Mammary epithelial cell (primary cell): ENCODE measurements at regions not wholly inside any gene's neighbourhood (a gene's known extent, or its start where the extent isn't known, plus 50 kb on each side); places are given as distances from the start of the nearest gene placed in this dataset.

Source experiments
- CTCF ChIP-seq, 2 donors: IDR thresholded peaks in 1 of 2; conservative IDR thresholded peaks in 1 of 2; 2 replicates each; pipeline ENCODE4 v1.5.1; 2011 to 2012; ENCODE audit warnings: inconsistent platforms in 2 of 2, low read length in 2 of 2, mild to moderate bottlenecking in 2 of 2, control low read depth in 1 of 2, low read depth in 1 of 2; ENCODE audit not compliant: insufficient read depth in 1 of 2; ENCODE audit errors: extremely low read depth in 1 of 2
- EZH2 ChIP-seq: IDR thresholded peaks from 2 replicates; pipeline ENCODE4 v1.6.1; 2012; ENCODE audit warnings: low read length, inconsistent platforms, borderline replicate concordance

DNA sequence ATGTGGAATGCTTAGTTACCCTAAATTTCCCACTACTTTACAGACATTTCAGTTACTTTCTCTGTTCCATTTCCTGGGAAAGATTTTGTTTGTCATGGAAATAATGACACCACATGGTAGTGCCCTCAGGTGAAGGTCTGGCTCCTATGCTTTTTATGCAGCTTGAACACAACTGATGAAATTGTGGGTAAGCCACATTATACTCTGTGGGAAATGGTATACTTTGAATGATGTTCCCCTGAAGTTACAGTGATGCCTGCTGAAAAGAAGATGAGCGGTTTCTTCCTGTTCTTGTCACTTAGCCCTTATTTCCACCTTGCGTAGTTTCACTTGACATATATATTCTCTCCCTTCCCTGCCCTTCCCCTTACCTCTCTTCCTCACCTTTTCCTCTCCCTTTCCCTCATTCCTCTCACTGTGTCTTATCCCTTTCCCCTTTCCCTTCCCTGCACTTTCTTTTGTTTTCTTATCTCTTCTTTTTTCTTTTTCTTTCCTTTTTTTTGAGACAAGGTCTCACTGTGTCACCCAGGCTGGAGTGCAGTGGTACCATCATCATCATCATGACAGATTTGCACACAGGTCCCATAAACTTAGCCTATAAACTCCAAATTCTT is 280.8 kb upstream of the IL12B start:
- TF ChIP-seq CTCF (conservative IDR thresholded peaks at IDR 0.05 in 1 of 2, IDR thresholded peaks at IDR 0.05 in 1 of 2; ENCODE audit: extremely low read depth in 1 of 2, insufficient read depth in 1 of 2, low read depth in 1 of 2, low read length in 2 of 2) = no peak
- TF ChIP-seq EZH2 = no peak
